ENCODE measurements at regions not wholly inside any gene's neighbourhood (a gene's known extent, or its start where the extent isn't known, plus 50 kb on each side); places are given as distances from the start of the nearest gene placed in this dataset.

DNA sequence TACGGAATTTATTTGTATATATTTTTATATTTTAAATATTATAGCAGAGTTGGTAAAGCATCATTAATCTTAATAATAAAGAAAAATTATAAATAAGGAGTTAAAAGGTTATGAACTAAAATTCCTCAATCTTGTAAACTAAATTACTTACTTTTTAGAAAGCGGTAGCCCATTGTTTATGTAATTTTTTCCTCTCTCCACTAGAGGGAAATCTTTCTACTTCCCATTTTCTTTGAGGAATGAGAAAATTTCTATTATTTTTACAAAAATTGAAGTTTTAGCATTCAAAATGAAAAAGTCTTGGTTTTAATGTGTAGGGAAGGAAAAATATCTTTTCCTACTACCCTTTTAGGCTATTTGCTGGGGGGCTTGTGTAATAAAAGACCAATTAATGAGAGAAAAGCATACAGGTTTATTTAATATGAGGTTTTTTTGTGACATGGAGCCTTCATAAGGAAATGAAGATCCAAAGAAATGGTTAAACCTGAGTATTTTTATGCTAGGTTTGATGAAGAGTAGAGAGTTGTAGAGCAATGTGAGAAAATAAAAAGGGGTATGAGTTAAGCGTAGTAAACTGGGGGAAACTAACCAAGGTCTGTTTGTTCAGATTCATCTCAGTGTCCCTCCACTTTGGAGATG, 68.7 kb upstream of the ADAD1 start:
- DNase-seq = peak; percentile 8

DNA sequence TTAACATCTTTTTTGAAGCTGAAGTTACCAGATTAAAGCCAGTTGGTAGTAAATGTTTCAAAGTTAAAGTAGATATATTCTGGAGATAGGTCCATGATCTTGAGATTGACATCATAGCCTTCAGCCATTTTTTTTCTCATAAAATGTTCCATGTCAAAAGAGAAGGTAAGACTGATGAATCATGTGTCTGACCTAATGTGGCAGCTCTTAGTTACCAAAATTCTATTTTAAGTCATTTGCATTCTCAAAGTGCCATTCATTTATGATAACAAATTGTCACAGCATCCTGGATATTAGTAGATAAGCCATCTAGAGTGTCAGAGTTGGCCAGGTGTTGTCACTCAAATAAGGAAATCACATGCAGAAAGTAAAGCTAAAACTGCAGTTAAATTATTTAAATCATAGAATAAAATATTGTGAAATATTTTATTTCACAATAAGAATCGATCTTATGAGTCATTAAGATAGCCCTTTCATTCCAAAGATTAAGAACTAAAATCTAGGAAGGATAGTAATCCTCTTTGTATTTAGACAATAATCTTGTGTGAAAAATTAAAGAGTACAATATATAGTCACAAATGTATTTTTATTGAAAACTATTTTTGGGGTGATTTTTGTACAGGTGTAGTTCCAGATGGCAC, 65.7 kb upstream of the ADAD1 start:
- no peak for DNase-seq

DNA sequence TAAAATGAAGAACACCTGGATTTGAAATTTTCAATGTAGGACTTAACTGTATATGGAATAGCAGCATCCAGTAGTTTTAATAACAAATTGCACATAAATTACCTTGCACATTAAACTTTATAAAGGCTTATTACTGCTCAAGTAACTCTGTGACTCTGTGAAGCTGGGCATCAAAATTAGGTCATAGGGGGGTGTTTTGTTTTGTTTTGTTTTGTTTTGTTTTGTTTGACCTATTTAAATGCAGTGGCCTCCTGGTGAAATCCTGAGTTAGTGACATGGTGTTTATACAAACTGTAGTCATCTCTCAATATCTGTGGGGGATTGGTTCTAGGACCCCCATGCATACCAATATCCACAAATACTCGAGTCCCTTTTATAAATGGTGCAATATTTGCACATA, 51.9 kb upstream of the ADAD1 start:
- no peak for DNase-seq

DNA sequence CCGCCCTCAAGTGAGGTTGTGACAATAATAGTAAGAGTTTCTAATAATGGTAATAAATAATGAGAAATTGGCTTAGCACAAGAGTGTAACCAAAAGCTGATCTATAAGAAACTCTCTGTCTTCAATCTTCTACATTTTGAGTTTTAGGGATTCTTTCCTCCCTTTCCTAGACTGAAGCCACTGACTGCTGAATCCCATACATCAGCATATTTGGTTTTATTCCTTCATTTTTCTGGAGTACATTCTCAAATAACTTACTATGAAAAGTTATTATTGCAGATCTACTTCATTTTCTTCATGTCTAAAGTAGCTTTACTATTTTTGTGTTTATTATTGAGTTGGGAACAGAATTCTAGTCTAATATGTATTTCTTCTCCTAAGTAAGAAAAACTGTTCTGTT, 49.9 kb upstream of the ADAD1 start:
- DNase-seq = no peak
